Mammary epithelial cell (primary cell): ENCODE measurements at regions not wholly inside any gene's neighbourhood (a gene's known extent, or its start where the extent isn't known, plus 50 kb on each side); places are given as distances from the start of the nearest gene placed in this dataset.

ENCODE experiments used
- EZH2 ChIP-seq: IDR thresholded peaks from 2 replicates; pipeline ENCODE4 v1.6.1; 2012; ENCODE audit warnings: low read length, inconsistent platforms, borderline replicate concordance
- TF ChIP-seq, protein P1 (sequence below), 2 donors: IDR thresholded peaks in 1 of 2; conservative IDR thresholded peaks in 1 of 2; 2 replicates each; pipeline ENCODE4 v1.5.1; 2011 to 2012; ENCODE audit warnings: inconsistent platforms in 2 of 2, low read length in 2 of 2, mild to moderate bottlenecking in 2 of 2, control low read depth in 1 of 2, low read depth in 1 of 2; ENCODE audit not compliant: insufficient read depth in 1 of 2; ENCODE audit errors: extremely low read depth in 1 of 2

DNA sequence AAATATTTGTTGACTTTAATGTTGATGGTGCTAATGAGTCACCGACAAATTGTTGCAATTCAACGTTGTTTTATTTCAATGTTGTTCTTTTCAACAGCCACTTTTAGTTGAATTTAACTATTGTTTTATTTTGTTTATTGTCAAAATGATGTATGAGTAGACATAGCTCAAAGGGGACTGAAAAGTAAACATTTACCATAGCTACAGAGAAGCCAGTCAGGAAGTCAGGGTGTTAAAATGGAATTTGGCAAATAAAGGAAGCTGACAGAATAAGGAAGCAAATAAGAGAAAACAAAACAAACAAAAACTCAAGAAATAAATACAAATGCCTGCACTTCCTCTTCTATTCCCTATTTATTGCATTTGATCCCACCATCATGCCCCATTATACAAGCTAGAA lies 648.4 kb upstream of the HTR2C start:
- TF ChIP-seq, protein P1, sequence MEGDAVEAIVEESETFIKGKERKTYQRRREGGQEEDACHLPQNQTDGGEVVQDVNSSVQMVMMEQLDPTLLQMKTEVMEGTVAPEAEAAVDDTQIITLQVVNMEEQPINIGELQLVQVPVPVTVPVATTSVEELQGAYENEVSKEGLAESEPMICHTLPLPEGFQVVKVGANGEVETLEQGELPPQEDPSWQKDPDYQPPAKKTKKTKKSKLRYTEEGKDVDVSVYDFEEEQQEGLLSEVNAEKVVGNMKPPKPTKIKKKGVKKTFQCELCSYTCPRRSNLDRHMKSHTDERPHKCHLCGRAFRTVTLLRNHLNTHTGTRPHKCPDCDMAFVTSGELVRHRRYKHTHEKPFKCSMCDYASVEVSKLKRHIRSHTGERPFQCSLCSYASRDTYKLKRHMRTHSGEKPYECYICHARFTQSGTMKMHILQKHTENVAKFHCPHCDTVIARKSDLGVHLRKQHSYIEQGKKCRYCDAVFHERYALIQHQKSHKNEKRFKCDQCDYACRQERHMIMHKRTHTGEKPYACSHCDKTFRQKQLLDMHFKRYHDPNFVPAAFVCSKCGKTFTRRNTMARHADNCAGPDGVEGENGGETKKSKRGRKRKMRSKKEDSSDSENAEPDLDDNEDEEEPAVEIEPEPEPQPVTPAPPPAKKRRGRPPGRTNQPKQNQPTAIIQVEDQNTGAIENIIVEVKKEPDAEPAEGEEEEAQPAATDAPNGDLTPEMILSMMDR (conservative IDR thresholded peaks at IDR 0.05 in 1 of 2, IDR thresholded peaks at IDR 0.05 in 1 of 2; ENCODE audit: extremely low read depth in 1 of 2, insufficient read depth in 1 of 2, low read depth in 1 of 2, low read length in 2 of 2), result no peak
- no peak for TF ChIP-seq EZH2
